Adipocyte (in vitro differentiated cells): ENCODE measurements at regions not wholly inside any gene's neighbourhood (a gene's known extent, or its start where the extent isn't known, plus 50 kb on each side); places are given as distances from the start of the nearest gene placed in this dataset.

Experiments
- DNase-seq: peaks from one replicate; pipeline ENCODE4 v3.0.0-alpha.2; 2015; ENCODE audit warnings: low read depth
- H3K27me3 ChIP-seq: replicated peaks from 2 replicates; pipeline ENCODE4 v1.7.0; 2013; ENCODE audit warnings: mild to moderate bottlenecking, low read length, moderate library complexity; ENCODE audit not compliant: control insufficient read depth, insufficient read depth
- H3K36me3 ChIP-seq: 2 replicates; pipeline ENCODE4 v1.7.0; 2013; ENCODE audit warnings: low read length, mild to moderate bottlenecking, moderate library complexity; ENCODE audit not compliant: control insufficient read depth, insufficient read depth, severe bottlenecking
- H3K4me1 ChIP-seq: 2 replicates; pipeline ENCODE4 v1.7.0; 2013; ENCODE audit warnings: mild to moderate bottlenecking, low read length, moderate library complexity; ENCODE audit not compliant: control insufficient read depth, insufficient read depth
- H3K4me3 ChIP-seq: 2 replicates; pipeline ENCODE4 v1.7.0; 2013; ENCODE audit warnings: mild to moderate bottlenecking, low read length, moderate library complexity
- H3K9ac ChIP-seq: 2 replicates; pipeline ENCODE4 v1.7.0; 2013; ENCODE audit warnings: mild to moderate bottlenecking, low read length, moderate library complexity
- H3K9me3 ChIP-seq: 2 replicates; pipeline ENCODE4 v1.7.0; 2013; ENCODE audit warnings: mild to moderate bottlenecking, low read length, moderate library complexity; ENCODE audit not compliant: control insufficient read depth

GRCh38 chr2:58497168-58497567, 256.0 kb upstream of the FANCL start:
- peaks cover 5% of the 10 kb centered on the region for H3K4me1 ChIP-seq
- H3K9me3 ChIP-seq = no peaks in the 10 kb centered on the region
- H3K9ac ChIP-seq = no peak overlapping the region
- no peaks in the 10 kb centered on the region for H3K36me3 ChIP-seq
- no peak overlapping the region for H3K4me3 ChIP-seq
- DNase-seq = no peak
- no peaks in the 10 kb centered on the region for H3K27me3 ChIP-seq

- no peak for DNase-seq
- H3K27me3 ChIP-seq = no peaks in the 10 kb centered on the region
Measured at GRCh38 chr2:58495806-58496205, 254.7 kb upstream of the FANCL start.

GRCh38 chr2:58494071-58494501, 253.0 kb upstream of the FANCL start:
- H3K9me3 ChIP-seq = no peaks in the 10 kb centered on the region
- no peak for DNase-seq
- H3K36me3 ChIP-seq = no peaks in the 10 kb centered on the region
- H3K4me3 ChIP-seq = no peak overlapping the region
- no peaks in the 10 kb centered on the region for H3K27me3 ChIP-seq
- H3K4me1 ChIP-seq = peaks cover 5% of the 10 kb centered on the region
- H3K9ac ChIP-seq = no peak overlapping the region

More at GRCh38 chr2:58495806-58496205, 254.7 kb upstream of the FANCL start:
- Histone ChIP-seq H3K9me3 (no peaks in the 10 kb centered on the region), H3K9ac (no peak overlapping the region), H3K4me3 (no peak overlapping the region), H3K36me3 (no peaks in the 10 kb centered on the region), H3K4me1 (peaks cover 5% of the 10 kb centered on the region)

GRCh38 chr2:58484629-58485028, 243.5 kb upstream of the FANCL start:
- Histone ChIP-seq H3K9ac (no peak overlapping the region), H3K4me3 (no peak overlapping the region), H3K27me3 (peaks cover 1% of the 10 kb centered on the region), H3K9me3 (peaks cover 7% of the 10 kb centered on the region), H3K36me3 (no peaks in the 10 kb centered on the region), H3K4me1 (peaks cover 6% of the 10 kb centered on the region)
- DNase-seq = no peak

- Histone ChIP-seq H3K4me3 (no peak overlapping the region), H3K4me1 (peaks cover 6% of the 10 kb centered on the region), H3K27me3 (peaks cover 3% of the 10 kb centered on the region), H3K9ac (no peak overlapping the region), H3K9me3 (peaks cover 7% of the 10 kb centered on the region), H3K36me3 (no peaks in the 10 kb centered on the region)
- peak; percentile 27 for DNase-seq
Measured at GRCh38 chr2:58484221-58484620, 243.1 kb upstream of the FANCL start.

- Histone ChIP-seq H3K4me3 (no peak overlapping the region), H3K36me3 (no peaks in the 10 kb centered on the region), H3K27me3 (peaks cover 3% of the 10 kb centered on the region), H3K4me1 (peaks cover 6% of the 10 kb centered on the region), H3K9ac (no peak overlapping the region), H3K9me3 (peaks cover 7% of the 10 kb centered on the region)
- DNase-seq = no peak
Measured at GRCh38 chr2:58483307-58483706, 242.2 kb upstream of the FANCL start.

GRCh38 chr2:58481670-58482069, 240.5 kb upstream of the FANCL start:
- Histone ChIP-seq H3K27me3 (peaks cover 3% of the 10 kb centered on the region), H3K36me3 (no peaks in the 10 kb centered on the region), H3K9ac (no peak overlapping the region), H3K4me3 (no peak overlapping the region), H3K4me1 (peaks cover 6% of the 10 kb centered on the region), H3K9me3 (peaks cover 1% of the 10 kb centered on the region)
- no peak for DNase-seq

GRCh38 chr2:58480141-58480540, 239.0 kb upstream of the FANCL start:
- H3K9ac ChIP-seq = no peak overlapping the region
- no peaks in the 10 kb centered on the region for H3K36me3 ChIP-seq
- H3K27me3 ChIP-seq = peaks cover 3% of the 10 kb centered on the region
- no peak overlapping the region for H3K4me3 ChIP-seq
- peaks cover 6% of the 10 kb centered on the region for H3K4me1 ChIP-seq
- DNase-seq = no peak
- H3K9me3 ChIP-seq = no peaks in the 10 kb centered on the region

- H3K4me3 ChIP-seq = no peak overlapping the region
- H3K9me3 ChIP-seq = no peaks in the 10 kb centered on the region
- peaks cover 3% of the 10 kb centered on the region for H3K27me3 ChIP-seq
- DNase-seq = no peak
- no peaks in the 10 kb centered on the region for H3K36me3 ChIP-seq
- H3K9ac ChIP-seq = no peak overlapping the region
- peaks cover 6% of the 10 kb centered on the region for H3K4me1 ChIP-seq
Measured at GRCh38 chr2:58479535-58480140, 238.5 kb upstream of the FANCL start.

- no peak overlapping the region for H3K4me3 ChIP-seq
- H3K36me3 ChIP-seq = no peaks in the 10 kb centered on the region
- H3K4me1 ChIP-seq = no peaks in the 10 kb centered on the region
- no peak overlapping the region for H3K9ac ChIP-seq
- peaks cover 3% of the 10 kb centered on the region for H3K27me3 ChIP-seq
- no peaks in the 10 kb centered on the region for H3K9me3 ChIP-seq
- no peak for DNase-seq
Measured at GRCh38 chr2:58476556-58476955, 235.4 kb upstream of the FANCL start.

- DNase-seq = no peak
- no peaks in the 10 kb centered on the region for H3K36me3 ChIP-seq
- H3K9ac ChIP-seq = no peak overlapping the region
- no peaks in the 10 kb centered on the region for H3K4me1 ChIP-seq
- no peaks in the 10 kb centered on the region for H3K9me3 ChIP-seq
- peaks cover 3% of the 10 kb centered on the region for H3K27me3 ChIP-seq
- H3K4me3 ChIP-seq = no peak overlapping the region
Measured at GRCh38 chr2:58475756-58476155, 234.6 kb upstream of the FANCL start.

GRCh38 chr2:58473165-58473564, 232.0 kb upstream of the FANCL start:
- Histone ChIP-seq H3K9me3 (no peaks in the 10 kb centered on the region), H3K9ac (no peak overlapping the region)

More at GRCh38 chr2:58473165-58473564, 232.0 kb upstream of the FANCL start:
- Histone ChIP-seq H3K4me1 (no peaks in the 10 kb centered on the region), H3K4me3 (no peak overlapping the region), H3K27me3 (no peaks in the 10 kb centered on the region), H3K36me3 (no peaks in the 10 kb centered on the region)
- no peak for DNase-seq
